K562 (cell line): ENCODE measurements at regions not wholly inside any gene's neighbourhood (a gene's known extent, or its start where the extent isn't known, plus 50 kb on each side); places are given as distances from the start of the nearest gene placed in this dataset.

Experiments used
- ATF1 ChIP-seq, 2 experiments: fragments of 450-650 bp in 1 of 2; IDR thresholded peaks; 2 replicates each; pipeline ENCODE4 v1.6.1; 2016; ENCODE audit warnings: missing compliant biosample characterization in 1 of 2, missing genetic modification characterization in 1 of 2
- EP300 ChIP-seq: IDR thresholded peaks from 2 replicates; pipeline ENCODE4 v1.6.1; 2012; ENCODE audit warnings: low read length, improper control_type of control experiment
- ERF ChIP-seq: fragments of 450-650 bp; formaldehyde crosslinking; IDR thresholded peaks from 2 replicates; pipeline ENCODE4 v1.4.0; 2020; ENCODE audit warnings: mild to moderate bottlenecking, mixed read lengths
- GABPA ChIP-seq: fragments of 200-800 bp; sonication (Bioruptor generic); conservative IDR thresholded peaks from 2 replicates; pipeline ENCODE4 v1.6.1; 2016; ENCODE audit warnings: low read depth, missing genetic modification characterization, missing compliant biosample characterization
- GATA2 ChIP-seq: sonication (generic); formaldehyde crosslinking; IDR thresholded peaks from 2 replicates; pipeline ENCODE4 v1.4.0; 2020; ENCODE audit warnings: mild to moderate bottlenecking, missing genetic modification reagents
- MAFK ChIP-seq: IDR thresholded peaks from 2 replicates; pipeline ENCODE4 v1.6.1; 2011; ENCODE audit warnings: low read length, improper control_type of control experiment
- MXI1 ChIP-seq: IDR thresholded peaks from 2 replicates; pipeline ENCODE4 v1.6.1; 2011; ENCODE audit warnings: low read depth, mild to moderate bottlenecking, improper control_type of control experiment, low read length
- NFIX ChIP-seq: fragments of 250-450 bp; sonication (Bioruptor Pico); IDR thresholded peaks from 2 replicates; pipeline ENCODE4 v1.4.0; 2020; ENCODE audit warnings: low read depth, mild to moderate bottlenecking, moderate library complexity
- POU5F1 ChIP-seq: fragments of 150-350 bp; IDR thresholded peaks from 2 replicates; pipeline ENCODE4 v1.6.1; 2014; ENCODE audit warnings: borderline replicate concordance, low read length, low read depth, mild to moderate bottlenecking; ENCODE audit not compliant: partially characterized antibody
- SIN3B ChIP-seq: fragments of 450-650 bp; IDR thresholded peaks from 2 replicates; pipeline ENCODE4 v1.6.1; 2017; ENCODE audit warnings: low read depth, mild to moderate bottlenecking, moderate library complexity
- TSHZ1 ChIP-seq: fragments of 250-450 bp; sonication (Bioruptor Pico); IDR thresholded peaks from 2 replicates; pipeline ENCODE4 v1.4.0; 2020; ENCODE audit warnings: mild to moderate bottlenecking, moderate library complexity
- ZC3H4 ChIP-seq: sonication (generic); formaldehyde crosslinking; IDR thresholded peaks from 2 replicates; pipeline ENCODE4 v1.9.0; 2021; ENCODE audit warnings: missing genetic modification reagents, borderline replicate concordance
- TF ChIP-seq, protein P1 (sequence below): fragments of 450-650 bp; IDR thresholded peaks from 2 replicates; pipeline ENCODE4 v1.6.1; 2016; ENCODE audit warnings: low read depth
- TF ChIP-seq, protein P2 (sequence below), 2 experiments: fragments of 450-650 bp; conservative IDR thresholded peaks; 2 replicates each; pipeline ENCODE4 v1.6.1; 2017; ENCODE audit warnings: mild to moderate bottlenecking in 2 of 2, moderate library complexity in 2 of 2

- TF ChIP-seq, protein P1, sequence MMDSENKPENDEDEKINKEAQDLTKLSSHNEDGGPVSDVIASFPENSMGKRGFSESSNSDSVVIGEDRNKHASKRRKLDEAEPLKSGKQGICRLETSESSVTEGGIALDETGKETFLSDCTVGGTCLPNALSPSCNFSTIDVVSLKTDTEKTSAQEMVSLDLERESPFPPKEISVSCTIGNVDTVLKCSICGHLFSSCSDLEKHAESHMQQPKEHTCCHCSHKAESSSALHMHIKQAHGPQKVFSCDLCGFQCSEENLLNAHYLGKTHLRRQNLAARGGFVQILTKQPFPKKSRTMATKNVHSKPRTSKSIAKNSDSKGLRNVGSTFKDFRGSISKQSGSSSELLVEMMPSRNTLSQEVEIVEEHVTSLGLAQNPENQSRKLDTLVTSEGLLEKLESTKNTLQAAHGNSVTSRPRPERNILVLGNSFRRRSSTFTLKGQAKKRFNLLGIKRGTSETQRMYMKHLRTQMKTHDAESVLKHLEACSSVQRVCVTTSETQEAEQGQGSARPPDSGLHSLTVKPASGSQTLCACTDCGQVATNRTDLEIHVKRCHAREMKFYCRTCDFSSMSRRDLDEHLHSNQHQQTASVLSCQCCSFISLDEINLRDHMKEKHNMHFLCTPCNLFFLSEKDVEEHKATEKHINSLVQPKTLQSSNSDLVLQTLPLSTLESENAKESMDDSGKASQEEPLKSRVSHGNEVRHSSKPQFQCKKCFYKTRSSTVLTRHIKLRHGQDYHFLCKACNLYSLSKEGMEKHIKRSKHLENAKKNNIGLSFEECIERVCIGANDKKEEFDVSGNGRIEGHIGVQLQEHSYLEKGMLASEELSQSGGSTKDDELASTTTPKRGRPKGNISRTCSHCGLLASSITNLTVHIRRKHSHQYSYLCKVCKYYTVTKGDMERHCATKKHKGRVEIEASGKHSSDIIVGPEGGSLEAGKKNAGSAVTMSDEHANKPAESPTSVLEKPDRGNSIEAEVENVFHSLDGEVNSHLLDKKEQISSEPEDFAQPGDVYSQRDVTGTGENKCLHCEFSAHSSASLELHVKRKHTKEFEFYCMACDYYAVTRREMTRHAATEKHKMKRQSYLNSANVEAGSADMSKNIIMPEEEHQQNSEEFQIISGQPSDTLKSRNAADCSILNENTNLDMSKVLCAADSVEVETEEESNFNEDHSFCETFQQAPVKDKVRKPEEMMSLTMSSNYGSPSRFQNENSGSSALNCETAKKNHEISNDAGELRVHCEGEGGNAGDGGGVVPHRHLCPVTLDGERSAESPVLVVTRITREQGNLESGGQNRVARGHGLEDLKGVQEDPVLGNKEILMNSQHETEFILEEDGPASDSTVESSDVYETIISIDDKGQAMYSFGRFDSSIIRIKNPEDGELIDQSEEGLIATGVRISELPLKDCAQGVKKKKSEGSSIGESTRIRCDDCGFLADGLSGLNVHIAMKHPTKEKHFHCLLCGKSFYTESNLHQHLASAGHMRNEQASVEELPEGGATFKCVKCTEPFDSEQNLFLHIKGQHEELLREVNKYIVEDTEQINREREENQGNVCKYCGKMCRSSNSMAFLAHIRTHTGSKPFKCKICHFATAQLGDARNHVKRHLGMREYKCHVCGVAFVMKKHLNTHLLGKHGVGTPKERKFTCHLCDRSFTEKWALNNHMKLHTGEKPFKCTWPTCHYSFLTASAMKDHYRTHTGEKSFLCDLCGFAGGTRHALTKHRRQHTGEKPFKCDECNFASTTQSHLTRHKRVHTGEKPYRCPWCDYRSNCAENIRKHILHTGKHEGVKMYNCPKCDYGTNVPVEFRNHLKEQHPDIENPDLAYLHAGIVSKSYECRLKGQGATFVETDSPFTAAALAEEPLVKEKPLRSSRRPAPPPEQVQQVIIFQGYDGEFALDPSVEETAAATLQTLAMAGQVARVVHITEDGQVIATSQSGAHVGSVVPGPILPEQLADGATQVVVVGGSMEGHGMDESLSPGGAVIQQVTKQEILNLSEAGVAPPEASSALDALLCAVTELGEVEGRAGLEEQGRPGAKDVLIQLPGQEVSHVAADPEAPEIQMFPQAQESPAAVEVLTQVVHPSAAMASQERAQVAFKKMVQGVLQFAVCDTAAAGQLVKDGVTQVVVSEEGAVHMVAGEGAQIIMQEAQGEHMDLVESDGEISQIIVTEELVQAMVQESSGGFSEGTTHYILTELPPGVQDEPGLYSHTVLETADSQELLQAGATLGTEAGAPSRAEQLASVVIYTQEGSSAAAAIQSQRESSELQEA = no peak
- TF ChIP-seq MXI1 = no peak
- peak; percentile 81 for TF ChIP-seq GATA2 (CRISPR knock-in tag)
- no peak for TF ChIP-seq POU5F1
- no peak for TF ChIP-seq TSHZ1 (CRISPR knock-in tag)
- TF ChIP-seq EP300 = peak; percentile 82
- no peak for TF ChIP-seq ATF1 (CRISPR knock-in tag; IDR thresholded peaks at IDR 0.05)
- TF ChIP-seq ATF1 (tag; IDR thresholded peaks at IDR 0.05) = peak; percentile 39; the same call in 1 of the 2 replicates
- TF ChIP-seq SIN3B = no peak
- TF ChIP-seq ERF (CRISPR knock-in tag) = no peak
- no peak for TF ChIP-seq ZC3H4 (CRISPR knock-in tag)
- peak; percentile 59 for TF ChIP-seq GABPA
- no peak for TF ChIP-seq NFIX (CRISPR knock-in tag)
- TF ChIP-seq, protein P2, sequence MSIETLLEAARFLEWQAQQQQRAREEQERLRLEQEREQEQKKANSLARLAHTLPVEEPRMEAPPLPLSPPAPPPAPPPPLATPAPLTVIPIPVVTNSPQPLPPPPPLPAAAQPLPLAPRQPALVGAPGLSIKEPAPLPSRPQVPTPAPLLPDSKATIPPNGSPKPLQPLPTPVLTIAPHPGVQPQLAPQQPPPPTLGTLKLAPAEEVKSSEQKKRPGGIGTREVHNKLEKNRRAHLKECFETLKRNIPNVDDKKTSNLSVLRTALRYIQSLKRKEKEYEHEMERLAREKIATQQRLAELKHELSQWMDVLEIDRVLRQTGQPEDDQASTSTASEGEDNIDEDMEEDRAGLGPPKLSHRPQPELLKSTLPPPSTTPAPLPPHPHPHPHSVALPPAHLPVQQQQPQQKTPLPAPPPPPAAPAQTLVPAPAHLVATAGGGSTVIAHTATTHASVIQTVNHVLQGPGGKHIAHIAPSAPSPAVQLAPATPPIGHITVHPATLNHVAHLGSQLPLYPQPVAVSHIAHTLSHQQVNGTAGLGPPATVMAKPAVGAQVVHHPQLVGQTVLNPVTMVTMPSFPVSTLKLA (conservative IDR thresholded peaks at IDR 0.05) = peak in 1 of 2 experiments; percentile 69; a peak in 1 of 4 replicates
- no peak for TF ChIP-seq MAFK
Measured at GRCh38 chr6:15096894-15097837, 148.7 kb upstream of the JARID2 start (continued).
